SU-DHL-6 (cell line): ENCODE measurements at regions not wholly inside any gene's neighbourhood (a gene's known extent, or its start where the extent isn't known, plus 50 kb on each side); places are given as distances from the start of the nearest gene placed in this dataset.

Experiments used
- CTCF ChIP-seq: fragments of 200-600 bp; sonication (generic); IDR thresholded peaks from one replicate; pipeline ENCODE4 v1.5.1; 2017; ENCODE audit warnings: antibody characterized with exemption, mild to moderate bottlenecking, low read length, moderate library complexity; ENCODE audit not compliant: insufficient read depth, poor library complexity, severe bottlenecking
- EZH2phosphoT487 ChIP-seq: fragments of 200-600 bp; sonication (generic), shearing (Covaris generic); conservative IDR thresholded peaks from 2 replicates; pipeline ENCODE4 v1.6.1; 2018; ENCODE audit warnings: mild to moderate bottlenecking, antibody characterized with exemption, low read length, moderate library complexity, mixed read lengths

DNA sequence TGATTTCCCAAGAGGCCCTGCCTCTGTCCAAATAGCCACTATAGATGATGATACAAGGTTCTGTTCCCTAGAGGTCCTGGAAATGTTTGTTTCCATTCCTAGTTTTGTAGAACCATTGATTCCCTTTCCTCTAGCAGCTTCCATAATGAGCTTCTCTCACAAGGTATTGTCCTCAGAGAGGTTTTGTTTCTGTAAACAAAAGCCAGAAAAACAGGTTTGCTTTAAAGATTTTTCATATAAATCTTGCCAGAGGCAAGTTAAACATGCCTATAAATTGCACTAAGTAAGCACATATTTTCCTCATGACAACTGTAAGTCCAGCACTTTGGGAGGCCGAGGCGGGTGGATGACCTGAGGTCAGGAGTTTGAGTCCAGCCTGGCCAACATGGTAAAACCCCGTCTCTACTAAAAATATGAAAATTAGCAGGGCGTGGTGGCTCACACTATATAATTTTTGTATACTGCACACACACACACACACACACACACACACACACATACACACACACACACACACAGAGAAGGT, 1787.7 kb downstream of the EFNA5 start:
- TF ChIP-seq CTCF (no peak), EZH2phosphoT487 (no peak)
